ENCODE measurements at regions not wholly inside any gene's neighbourhood (a gene's known extent, or its start where the extent isn't known, plus 50 kb on each side); places are given as distances from the start of the nearest gene placed in this dataset.

- Histone ChIP-seq H3K27me3 (ENCODE audit: insufficient read depth, low read depth, severe bottlenecking) (no peaks in the 10 kb centered on the region), H3K36me3 (no peaks in the 10 kb centered on the region), H3K9me3 (ENCODE audit: severe bottlenecking) (no peaks in the 10 kb centered on the region), H3K27ac (no peak overlapping the region), H3K4me3 (ENCODE audit: low read depth, low read length) (no peak overlapping the region)
- DNase-seq, result no peak
- TF ChIP-seq CTCF (IDR thresholded peaks at IDR 0.05; ENCODE audit: low read depth, low read length), result no peak
Observed at GRCh38 chr5:100249884-100250269, 285.3 kb upstream of the FAM174A start.

- no peak for TF ChIP-seq CTCF (IDR thresholded peaks at IDR 0.05; ENCODE audit: low read depth, low read length)
- Histone ChIP-seq H3K27me3 (ENCODE audit: insufficient read depth, low read depth, severe bottlenecking) (no peaks in the 10 kb centered on the region), H3K27ac (no peak overlapping the region), H3K9me3 (ENCODE audit: severe bottlenecking) (no peaks in the 10 kb centered on the region), H3K4me3 (ENCODE audit: low read depth, low read length) (no peak overlapping the region), H3K36me3 (no peaks in the 10 kb centered on the region)
- DNase-seq, result no peak
Observed at GRCh38 chr5:100249211-100249883, 285.8 kb upstream of the FAM174A start.

GRCh38 chr5:100232736-100233135 lies 302.4 kb upstream of the FAM174A start:
- no peaks in the 10 kb centered on the region for H3K27me3 ChIP-seq (ENCODE audit: insufficient read depth, low read depth, severe bottlenecking)
- TF ChIP-seq CTCF (IDR thresholded peaks at IDR 0.05; ENCODE audit: low read depth, low read length), result no peak
- DNase-seq, result no peak

GRCh38 chr5:100188778-100189177 lies 346.4 kb upstream of the FAM174A start:
- no peaks in the 10 kb centered on the region for H3K36me3 ChIP-seq
- DNase-seq, result no peak
- no peak for TF ChIP-seq CTCF (IDR thresholded peaks at IDR 0.05; ENCODE audit: low read depth, low read length)
- H3K27ac ChIP-seq, result no peak overlapping the region
- H3K9me3 ChIP-seq (ENCODE audit: severe bottlenecking), result no peaks in the 10 kb centered on the region
- H3K4me3 ChIP-seq (ENCODE audit: low read depth, low read length), result no peak overlapping the region
- H3K27me3 ChIP-seq (ENCODE audit: insufficient read depth, low read depth, severe bottlenecking), result no peaks in the 10 kb centered on the region

More at GRCh38 chr5:100232736-100233135, 302.4 kb upstream of the FAM174A start:
- Histone ChIP-seq H3K27ac (no peak overlapping the region), H3K36me3 (no peaks in the 10 kb centered on the region), H3K9me3 (ENCODE audit: severe bottlenecking) (no peaks in the 10 kb centered on the region), H3K4me3 (ENCODE audit: low read depth, low read length) (no peak overlapping the region)

- Histone ChIP-seq H3K4me3 (ENCODE audit: low read depth, low read length) (no peak overlapping the region), H3K27me3 (ENCODE audit: insufficient read depth, low read depth, severe bottlenecking) (no peaks in the 10 kb centered on the region), H3K27ac (no peak overlapping the region), H3K36me3 (no peaks in the 10 kb centered on the region), H3K9me3 (ENCODE audit: severe bottlenecking) (no peaks in the 10 kb centered on the region)
- TF ChIP-seq CTCF (IDR thresholded peaks at IDR 0.05; ENCODE audit: low read depth, low read length), result no peak
- no peak for DNase-seq
Observed at GRCh38 chr5:100188339-100188738, 346.8 kb upstream of the FAM174A start.

- Histone ChIP-seq H3K9me3 (ENCODE audit: severe bottlenecking) (no peaks in the 10 kb centered on the region), H3K4me3 (ENCODE audit: low read depth, low read length) (no peak overlapping the region), H3K36me3 (no peaks in the 10 kb centered on the region), H3K27ac (no peak overlapping the region), H3K27me3 (ENCODE audit: insufficient read depth, low read depth, severe bottlenecking) (no peaks in the 10 kb centered on the region)
- DNase-seq, result no peak
- no peak for TF ChIP-seq CTCF (IDR thresholded peaks at IDR 0.05; ENCODE audit: low read depth, low read length)
Observed at GRCh38 chr5:100186181-100186580, 349.0 kb upstream of the FAM174A start.

Data from WERI-Rb-1 (cell line).